GM19238 (cell line): ENCODE measurements at regions not wholly inside any gene's neighbourhood (a gene's known extent, or its start where the extent isn't known, plus 50 kb on each side); places are given as distances from the start of the nearest gene placed in this dataset.

Source experiments
- DNase-seq: peaks from one replicate; pipeline ENCODE4 v3.0.0; 2011; ENCODE audit warnings: low spot score; ENCODE audit not compliant: insufficient read length

DNA sequence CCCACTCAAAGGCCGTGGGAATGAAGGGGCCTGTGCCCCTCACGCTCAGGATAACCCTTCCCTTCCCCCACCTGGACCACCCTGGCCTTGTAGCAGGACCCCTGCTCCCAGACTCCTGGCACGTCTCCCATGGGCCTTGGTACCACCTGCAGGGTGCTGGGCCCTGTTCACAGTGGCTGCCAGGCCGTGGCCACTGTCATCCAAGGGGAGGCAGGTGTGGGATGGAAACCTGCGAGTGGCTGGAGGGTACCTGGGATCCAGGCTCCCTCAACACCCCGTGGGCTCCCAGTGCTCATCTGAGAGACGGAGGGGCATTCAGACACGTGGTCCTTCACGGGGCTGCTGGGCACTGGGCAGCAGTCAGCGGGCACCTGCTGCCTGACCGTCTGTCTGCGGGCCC lies 75.6 kb upstream of the CIBAR2 start:
- no peak for DNase-seq

DNA sequence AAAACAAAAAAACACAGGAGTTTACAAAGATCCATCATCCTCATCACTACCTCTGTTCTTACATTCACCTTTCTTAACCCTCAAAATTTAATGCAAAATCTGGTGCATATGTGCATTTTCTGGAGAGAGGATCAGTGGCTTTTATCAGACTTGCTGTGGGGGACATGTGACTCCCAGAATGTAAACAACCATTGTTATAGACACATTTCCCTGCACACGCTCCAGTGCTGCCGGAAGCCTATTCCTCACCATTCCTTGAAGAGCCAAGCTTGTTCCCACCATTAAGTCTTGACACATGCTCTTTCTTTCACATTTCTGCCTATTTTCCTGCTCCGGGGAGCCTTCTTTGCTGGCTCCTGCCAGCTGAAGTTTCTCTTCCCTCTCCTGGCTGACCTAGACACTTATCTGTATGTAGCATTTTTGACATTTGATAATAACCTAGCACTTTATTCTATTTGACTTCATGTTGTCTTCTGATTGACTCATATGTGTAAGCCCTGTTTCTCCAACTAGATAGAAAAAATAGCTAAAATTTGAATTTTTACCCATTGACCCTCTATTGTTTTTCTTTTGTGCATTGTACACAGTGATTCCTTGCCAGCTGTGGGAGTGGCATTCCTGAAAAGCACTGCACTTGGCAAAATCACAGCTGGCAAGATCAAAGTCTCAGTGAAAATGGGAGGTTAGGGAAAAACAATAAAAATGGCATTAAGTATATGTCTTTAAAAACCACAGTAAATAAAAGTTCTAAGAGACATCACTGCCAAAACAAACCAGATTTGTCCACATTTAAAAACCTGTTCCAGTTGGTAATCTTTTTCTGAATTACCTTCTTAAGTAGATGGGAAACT lies 76.8 kb upstream of the CIBAR2 start:
- DNase-seq: no peak

DNA sequence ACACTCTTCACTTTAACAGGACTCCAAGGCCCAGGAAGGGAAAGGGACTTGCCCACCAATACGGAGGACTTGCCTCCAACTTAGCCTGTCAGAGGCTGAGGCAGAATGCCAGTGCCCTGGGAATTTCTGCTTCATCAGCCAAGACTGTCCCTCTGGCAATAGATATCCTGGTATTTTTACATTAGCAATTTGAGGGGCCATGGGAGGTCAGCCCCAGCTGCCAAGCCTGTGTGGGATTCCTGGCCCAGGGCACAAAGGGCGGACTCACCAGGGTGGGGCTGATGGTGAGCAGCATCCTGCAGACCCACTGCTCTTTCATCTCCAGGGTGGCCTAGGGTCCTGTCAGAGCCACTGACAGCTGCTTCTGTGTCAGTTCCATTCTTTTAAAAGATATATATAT lies 78.3 kb upstream of the CIBAR2 start:
- no peak for DNase-seq

DNA sequence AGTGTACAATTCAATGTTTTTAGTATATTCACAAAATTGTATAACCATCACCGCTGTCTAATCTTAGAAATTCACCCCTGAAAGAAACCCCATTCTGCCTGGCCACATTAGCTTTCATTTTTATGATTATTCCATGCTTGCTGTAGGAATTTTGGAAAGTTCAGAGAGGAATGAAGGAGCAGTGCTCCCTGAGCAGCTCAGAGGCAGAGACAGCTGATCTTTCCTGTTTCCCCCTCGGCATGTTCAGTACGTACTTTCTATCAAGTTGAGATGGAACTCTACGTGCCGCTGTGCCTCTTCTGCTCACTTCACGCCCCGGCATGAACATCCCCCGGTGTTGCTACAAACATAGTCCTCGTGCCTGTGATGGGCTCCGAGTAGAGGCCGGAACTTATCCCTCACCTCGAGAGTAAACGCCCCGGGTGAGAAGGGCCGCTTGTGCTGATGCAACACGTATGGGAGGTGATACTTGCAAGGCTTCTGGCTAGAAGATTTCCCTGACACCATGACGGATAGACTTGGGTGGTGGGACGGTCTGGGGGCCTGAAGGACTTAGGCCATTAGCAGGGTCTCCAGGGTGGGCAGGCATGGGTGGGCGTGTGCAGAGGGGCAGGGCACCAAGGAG lies 79.2 kb upstream of the CIBAR2 start:
- DNase-seq: no peak

DNA sequence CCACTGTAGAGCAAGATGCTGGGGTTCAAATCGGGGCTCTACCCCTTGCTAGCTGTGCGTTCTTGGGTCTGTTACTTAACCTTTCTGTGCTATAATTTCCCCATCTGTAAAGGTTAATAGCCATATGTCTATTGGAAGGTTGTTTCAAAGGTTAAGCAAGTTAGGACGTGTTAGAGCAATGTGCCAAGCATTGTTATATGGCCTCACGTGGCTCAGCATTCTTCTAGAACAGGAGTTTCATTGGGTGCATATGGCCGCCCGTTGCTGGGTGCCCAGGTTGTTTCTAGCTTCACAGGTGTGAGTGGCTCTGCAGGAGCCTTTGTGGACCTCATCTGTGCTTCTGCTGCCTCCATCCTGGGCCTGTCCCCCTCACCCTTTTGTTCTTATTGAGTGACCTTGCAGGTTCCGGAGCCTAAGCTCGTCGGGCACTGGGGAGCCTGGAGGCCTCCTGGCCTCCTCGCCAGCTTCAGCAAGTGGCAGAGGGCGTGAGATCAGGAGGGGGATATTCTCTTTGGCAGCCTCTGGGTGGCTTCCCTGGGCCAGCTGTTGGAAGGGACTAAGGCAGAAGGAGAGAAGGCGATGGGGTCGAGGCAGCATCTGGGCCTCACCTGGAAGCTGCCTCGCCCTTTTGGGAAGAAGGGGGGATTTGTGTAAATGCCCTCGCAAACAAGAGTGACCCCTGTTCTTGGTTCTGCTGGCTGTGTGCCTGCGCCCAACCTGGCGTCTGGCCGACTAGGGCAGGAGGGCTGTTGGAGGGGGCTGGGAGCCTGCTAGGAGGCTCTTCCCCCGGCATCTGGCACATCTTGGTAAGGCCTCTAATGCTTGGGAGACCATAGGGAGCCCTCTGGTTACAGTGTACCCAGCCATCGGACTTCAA lies 80.2 kb upstream of the CIBAR2 start:
- DNase-seq: no peak

DNA sequence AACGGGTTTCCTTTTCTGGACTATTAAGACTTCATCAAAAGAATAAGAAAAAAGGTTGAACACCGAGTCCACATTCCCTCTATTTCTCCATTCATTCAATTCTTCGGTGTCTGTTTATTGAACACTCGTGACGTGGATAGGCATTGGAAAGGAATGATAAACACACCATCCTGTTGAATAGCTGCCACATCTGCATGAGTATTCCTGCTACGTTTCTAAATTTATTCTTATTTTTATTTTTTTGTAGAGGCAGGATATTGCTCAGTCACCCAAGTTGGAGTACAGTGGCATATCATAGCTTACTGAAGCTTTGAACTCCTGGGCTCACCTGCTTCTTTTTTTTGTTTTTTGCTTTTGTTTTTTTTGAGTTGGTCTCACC lies 80.8 kb upstream of the CIBAR2 start:
- no peak for DNase-seq

DNA sequence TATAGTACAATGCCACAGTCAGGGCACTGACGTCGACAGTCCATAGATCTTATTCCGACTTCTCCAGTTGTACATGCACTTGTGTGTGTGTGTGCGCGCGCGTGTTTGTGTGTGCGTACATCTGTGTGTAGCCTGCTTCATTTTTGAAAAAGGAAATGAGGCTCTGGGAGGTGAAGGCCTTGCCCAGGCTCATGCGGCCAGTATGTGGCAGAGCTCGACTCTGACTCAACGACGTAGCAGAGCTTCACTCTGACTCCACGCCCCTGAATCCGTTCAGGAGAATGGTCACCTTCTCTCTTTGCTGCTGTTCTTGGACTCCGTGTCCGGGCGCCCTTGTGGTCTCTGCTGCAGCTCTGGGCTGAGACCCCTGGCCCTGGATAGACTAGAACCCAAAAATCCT lies 81.6 kb upstream of the CIBAR2 start:
- DNase-seq: no peak

DNA sequence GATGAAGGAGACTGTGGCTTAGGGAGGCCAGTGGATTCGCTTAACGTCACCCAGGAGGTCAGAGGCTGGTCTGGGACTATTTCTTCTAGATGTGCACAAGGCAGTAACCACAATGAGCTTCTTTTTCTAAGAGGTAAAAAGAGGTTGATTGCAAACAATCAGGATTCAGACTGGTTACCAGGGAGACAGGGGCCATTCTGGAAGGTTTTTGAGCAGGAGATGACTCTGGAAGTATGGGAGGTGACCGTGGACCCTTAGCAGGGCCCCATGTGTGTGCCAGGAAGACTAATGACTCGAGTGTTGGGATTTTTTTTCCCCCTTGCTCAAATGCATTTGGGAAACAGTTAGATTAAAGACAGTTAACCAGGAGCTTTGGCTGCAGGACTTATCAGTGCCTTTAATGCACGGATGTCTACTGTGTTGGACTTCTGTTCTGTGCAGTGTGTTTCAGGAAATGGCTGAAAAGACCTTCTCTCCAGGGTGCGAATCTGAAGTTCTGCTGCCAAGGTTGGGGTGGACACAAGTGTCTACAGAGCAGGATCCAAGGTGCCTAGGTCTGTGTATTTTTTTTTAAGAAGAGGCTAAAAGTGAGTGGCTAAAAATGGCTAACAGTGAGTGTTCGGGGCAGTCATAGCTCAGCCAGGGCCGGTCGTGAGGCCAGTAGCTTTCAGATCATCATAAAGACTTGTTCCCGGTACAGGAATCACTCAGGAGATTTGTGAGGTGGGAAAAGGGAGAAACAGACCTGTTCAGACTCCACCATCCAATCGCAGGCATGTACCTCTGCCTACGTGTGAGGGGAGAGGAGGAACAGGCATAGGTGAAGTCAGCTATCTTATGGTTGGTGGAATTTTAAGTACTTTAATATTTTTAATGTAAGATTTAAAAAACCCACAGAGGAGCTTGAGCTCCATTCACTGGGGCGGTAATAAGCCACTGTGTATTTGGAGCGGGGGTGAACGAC lies 82.3 kb upstream of the CIBAR2 start:
- DNase-seq: no peak

DNA sequence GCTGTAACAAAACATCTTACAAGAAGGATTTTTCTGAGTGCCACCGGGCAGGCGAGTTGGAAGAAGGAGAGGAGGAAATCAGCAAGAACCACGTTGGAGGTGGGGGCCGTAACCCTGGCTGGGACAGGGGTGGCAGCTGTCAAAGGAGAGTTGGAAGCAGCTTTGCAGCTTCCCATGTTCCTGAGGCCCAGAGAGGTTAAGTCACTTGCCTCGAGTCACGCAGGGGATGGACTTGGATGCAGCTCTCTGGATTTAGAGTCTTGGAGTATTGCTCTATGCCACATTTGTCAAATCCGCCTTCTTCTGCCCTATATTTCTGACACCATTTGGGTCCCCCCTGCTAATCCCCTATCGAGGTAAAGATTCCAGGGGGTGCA lies 83.0 kb upstream of the CIBAR2 start:
- no peak for DNase-seq

DNA sequence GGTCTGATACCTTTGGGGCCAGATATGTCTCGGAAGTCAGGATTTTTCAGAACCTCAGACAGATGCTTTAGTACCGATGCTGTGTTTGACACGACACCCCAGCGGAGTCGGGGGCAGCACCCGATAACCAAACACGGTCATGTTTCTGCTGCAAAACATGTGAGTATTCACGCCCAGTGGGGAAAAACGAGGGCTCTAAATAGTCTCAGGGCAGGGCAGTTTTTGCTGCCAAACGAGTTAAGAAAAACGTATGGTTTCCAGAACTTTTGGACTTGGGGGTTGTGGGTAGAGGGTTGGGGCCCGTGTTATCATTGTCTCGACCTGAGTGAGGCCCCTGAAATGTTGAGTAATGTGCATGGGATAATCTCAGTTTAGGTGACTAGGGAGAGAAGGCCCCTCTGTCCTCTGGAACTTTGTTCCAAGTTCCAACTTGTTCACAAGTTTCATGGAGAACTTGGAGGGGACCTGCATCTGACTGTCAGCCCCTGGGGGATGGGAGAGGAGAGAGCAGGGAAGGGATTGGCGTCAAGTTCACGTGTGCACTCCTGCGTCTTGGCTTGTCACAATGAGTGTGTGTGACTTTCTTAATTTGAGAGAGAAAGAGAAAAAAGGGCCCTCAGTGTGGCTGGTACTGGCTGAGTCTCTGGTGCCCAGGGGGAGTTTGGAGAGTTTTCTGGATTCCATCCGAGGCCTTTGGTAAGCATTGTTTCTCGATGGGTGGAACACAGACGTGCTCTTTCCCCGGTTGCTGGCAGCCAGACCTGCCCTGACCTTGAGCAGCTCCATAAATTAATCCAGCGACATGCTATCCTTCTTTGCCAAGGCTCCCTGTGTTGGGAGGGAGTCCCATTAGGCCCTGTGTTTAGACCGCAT lies 83.9 kb upstream of the CIBAR2 start:
- no peak for DNase-seq

DNA sequence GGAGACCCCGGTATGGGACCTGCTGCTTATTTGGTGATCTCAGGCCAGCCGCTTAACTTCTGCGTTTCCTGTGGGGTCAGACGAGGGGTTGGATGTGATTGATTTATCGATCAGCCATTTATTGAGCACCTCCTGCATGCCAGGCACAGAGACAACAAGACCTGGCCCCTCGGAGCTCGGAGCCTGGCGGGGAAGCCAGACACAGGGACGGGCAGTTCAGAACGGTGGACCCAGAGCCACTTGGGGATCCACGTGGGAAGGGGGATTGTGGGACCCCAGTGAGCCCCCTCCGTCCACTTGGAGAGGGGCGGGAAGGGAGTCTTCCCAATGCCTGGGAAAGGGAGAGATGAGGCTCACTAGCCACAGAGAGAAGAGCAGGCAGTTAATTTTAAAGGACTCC lies 84.7 kb upstream of the CIBAR2 start:
- no peak for DNase-seq

DNA sequence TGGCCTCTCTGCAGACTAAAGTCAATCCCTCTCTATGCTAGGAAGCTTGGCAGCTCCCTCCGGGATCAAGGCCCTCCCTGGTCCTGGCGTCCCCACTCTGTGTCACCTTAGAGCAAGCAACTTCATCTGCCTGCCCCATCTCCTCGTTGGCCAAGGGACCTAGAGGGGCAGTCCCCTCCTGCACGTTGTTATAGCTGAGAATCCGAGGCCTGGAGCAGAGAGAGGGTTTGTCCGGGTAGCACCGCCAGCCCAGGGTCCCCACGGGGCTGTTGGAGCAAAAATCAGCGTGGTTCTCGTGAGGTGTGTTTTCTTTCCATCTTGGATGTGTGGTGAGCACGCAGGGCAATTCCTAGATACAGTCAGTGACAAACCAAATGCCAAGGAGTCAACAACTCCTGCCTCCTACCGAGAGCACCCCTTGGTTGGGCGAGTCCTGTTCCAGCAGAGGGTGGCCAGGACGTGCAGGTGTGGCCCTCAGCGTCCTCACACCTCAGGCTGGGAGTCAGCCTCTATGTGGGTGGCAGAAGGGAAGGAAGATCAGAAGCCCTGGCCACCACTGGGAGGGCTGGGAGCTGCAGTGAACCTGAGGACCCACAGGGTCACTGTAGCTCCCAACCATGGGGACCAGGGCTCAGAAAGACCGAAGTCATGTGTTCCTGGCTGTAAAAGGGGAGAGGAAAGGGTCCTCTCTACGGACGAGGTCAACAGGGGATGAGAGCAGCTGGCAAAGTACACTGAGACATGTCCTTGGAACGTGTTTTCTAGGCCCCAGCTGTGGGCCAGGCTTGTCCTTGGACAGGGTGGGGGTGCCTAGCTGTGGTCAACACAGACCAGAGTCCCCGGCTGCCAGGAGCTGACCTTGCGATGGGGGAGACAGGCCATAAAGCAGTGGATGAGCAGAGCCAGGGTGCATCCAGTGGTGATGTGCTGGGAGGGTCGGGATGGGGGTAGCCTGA lies 85.6 kb upstream of the CIBAR2 start:
- DNase-seq: no peak

DNA sequence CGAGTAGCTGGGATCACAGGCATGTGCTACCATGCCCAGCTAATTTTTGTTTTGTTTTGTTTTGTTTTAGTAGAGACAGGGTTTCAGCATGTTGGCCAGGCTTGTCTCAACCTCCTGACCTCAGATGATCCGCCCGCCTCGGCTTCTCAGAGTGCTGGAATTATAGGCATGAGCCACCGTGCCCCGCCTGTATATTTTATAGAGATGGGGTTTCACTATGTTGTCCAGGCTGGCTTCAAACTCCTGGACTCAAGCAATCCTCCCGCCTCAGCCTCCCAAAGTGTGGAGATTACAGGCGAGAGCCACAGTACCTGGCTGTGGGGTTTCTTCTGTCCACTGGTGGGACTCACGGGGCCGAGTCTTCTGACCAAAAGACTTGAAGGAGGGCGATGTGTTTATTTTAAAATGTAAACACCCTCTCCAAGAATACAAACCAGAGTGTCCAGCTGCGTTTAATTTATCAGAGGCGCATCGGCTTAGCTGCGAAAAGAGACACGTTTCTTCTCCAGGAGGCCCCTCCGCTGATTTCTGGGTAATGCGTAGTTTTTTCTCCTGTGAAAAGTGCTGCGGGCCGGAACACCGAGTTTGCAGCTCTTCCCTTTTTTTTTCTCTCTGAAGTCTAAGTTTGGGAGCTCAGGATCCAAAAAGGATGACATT lies 86.9 kb upstream of the CIBAR2 start:
- no peak for DNase-seq

DNA sequence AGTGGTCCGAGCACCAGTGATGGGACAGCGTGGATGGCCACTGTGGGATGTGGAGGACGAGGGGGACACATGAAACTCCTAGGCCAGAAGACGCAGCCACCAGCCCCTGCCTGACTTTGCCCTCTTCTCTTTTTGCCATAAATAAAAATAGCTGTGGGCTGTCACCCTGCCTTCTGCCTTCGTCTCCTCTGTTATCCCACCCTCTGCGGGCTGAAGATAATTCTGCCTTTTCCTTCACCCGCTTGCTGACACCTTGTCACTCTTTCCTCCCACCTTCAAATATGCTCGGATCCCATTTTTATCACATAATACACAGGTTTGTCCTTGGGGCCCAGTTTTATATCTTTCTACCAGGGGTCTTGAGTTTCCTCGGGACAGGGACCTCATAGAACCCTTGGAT lies 87.6 kb upstream of the CIBAR2 start:
- DNase-seq: no peak

DNA sequence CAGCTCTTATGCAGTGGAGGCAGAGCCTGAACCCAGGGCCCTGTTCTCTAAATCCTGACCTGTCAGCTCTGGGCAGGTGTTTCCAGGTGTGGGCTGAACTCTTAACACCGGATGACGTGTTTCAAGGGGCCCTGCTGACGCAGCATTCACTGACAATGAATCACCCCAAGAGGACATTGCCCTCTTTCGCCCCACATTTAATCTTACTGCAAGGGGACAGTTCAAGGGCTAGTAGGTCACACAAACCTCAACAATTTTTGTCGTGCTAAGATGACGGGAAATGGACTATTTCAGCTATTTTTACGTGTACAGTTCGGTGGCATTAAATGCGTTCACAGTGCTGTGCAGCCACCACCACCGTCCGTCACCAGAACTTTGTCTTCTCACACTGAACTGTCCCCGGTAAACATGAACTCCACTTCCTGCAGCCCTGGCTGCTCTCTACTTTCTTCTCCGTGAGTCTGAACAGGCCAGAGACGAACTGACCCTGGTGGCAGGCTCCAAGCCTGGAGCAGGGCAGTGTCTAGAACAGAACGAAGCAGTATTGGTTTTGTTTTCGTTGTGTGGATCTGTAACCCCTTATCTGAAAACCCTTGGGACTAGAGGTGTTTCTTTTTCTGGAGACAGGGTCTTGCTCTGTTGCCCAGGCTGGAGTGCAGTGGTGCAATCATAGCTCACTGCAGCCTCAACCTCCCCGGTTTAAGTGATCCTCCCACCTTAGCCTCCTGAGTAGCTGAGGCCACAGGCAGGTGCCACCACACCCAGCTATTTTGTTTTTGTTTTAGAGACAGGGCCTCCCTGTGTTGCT lies 88.4 kb upstream of the CIBAR2 start:
- no peak for DNase-seq

DNA sequence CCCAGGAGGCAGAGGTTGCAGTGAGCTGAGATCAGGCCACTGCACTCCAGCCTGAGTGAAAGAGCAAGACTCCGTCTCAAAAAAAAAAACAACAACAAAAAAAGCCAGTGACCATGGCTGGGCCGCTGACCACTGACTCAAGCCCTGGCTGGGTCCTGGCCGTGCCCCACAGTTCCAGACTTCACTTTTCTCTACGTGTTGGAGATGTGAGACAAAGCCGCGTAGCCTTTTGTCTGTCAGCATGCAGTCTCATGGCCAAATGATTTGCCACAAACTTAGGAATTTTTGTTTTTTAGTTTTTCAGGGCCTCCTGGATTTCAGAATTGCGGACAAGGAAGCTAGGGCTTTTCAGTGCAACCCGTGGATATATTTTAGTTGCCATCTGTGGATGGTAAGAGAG lies 89.3 kb upstream of the CIBAR2 start:
- DNase-seq: no peak

DNA sequence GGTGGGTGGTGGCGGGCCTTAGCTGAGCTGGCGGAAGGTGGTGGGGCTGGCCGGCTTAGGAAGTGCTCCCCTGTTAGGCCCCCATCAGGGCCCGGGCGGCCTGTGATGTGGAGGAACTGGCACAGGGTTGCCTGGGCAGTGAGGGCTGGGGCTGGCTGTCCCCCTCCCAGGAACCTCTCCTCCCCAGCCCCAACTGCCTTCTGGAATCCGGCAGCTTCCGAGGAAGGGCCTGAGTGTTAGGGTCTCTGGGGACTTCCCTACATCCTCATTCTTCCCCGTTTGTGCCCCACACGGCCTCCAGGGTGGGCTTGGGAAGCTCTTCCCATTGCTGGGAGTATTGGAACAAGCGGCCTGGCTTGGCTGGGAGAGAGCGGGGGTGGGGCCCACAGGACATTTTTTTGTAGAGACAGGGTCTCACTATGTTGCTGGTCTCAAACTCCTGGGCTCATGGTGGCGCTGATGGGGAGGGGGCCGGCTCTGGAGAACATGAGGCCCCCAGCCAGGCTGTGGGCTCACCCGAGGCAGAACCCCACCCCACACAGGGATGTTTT lies 89.9 kb upstream of the CIBAR2 start:
- DNase-seq: no peak
